ENCODE measurements at regions not wholly inside any gene's neighbourhood (a gene's known extent, or its start where the extent isn't known, plus 50 kb on each side); places are given as distances from the start of the nearest gene placed in this dataset.
A peak's percentile ranks its signal among the peaks of the same experiment; 100 is the strongest.
"Not testable (repeated sequence)": the region's sequence is repeated elsewhere in the genome, so short reads cannot be mapped to it uniquely, and the experiment has no call there.

GRCh38 chr4:13816472-13816871 lies 188.9 kb upstream of the BOD1L1 start:
- no peak for DNase-seq (ENCODE audit: low read depth)
- peaks cover under 1% of the 10 kb centered on the region for H3K9me3 ChIP-seq (ENCODE audit: control insufficient read depth, low read length)
- H3K4me3 ChIP-seq (ENCODE audit: low read length), result no peak overlapping the region
- no peaks in the 10 kb centered on the region for H3K4me1 ChIP-seq (ENCODE audit: control insufficient read depth, insufficient read depth, low read length)
- no peaks in the 10 kb centered on the region for H3K36me3 ChIP-seq (ENCODE audit: control insufficient read depth, insufficient read depth, low read length, severe bottlenecking)
- H3K27me3 ChIP-seq (replicated peaks; ENCODE audit: control insufficient read depth, insufficient read depth, low read length), result no peaks in the 10 kb centered on the region
- no peak overlapping the region for H3K9ac ChIP-seq (ENCODE audit: low read length)

DNA sequence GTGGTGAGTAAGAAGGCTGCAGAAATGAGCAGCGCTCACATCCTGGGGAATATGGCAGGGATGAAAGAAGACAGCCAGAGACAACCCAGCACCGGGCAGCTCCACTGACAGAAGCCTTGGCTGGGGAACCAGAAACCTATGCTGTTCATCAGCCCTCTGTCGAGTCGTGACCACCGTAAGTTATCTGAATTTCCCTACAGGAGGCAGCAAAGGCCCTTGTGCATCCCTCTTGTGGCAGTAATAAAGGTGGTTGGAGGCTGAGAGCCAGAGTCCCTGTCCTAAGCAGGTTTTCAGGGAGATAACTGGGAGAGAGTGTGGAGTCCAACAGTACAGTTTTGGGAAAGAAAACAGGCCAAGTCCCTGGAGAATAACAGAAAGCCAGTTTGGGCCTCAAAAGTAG lies 194.0 kb upstream of the BOD1L1 start:
- H3K4me1 ChIP-seq (ENCODE audit: control insufficient read depth, insufficient read depth, low read length), result no peaks in the 10 kb centered on the region
- no peaks in the 10 kb centered on the region for H3K27me3 ChIP-seq (replicated peaks; ENCODE audit: control insufficient read depth, insufficient read depth, low read length)
- no peak for DNase-seq (ENCODE audit: low read depth)
- H3K9ac ChIP-seq (ENCODE audit: low read length), result no peak overlapping the region
- H3K9me3 ChIP-seq (ENCODE audit: control insufficient read depth, low read length), result peaks cover 39% of the 10 kb centered on the region
- H3K4me3 ChIP-seq (ENCODE audit: low read length), result no peak overlapping the region
- no peaks in the 10 kb centered on the region for H3K36me3 ChIP-seq (ENCODE audit: control insufficient read depth, insufficient read depth, low read length, severe bottlenecking)

- not testable (repeated sequence) for H3K36me3 ChIP-seq (ENCODE audit: control insufficient read depth, insufficient read depth, low read length, severe bottlenecking); H3K9ac ChIP-seq (ENCODE audit: low read length); H3K4me1 ChIP-seq (ENCODE audit: control insufficient read depth, insufficient read depth, low read length); H3K27me3 ChIP-seq (replicated peaks; ENCODE audit: control insufficient read depth, insufficient read depth, low read length); DNase-seq (ENCODE audit: low read depth); H3K4me3 ChIP-seq (ENCODE audit: low read length)
- H3K9me3 ChIP-seq (ENCODE audit: control insufficient read depth, low read length), result peaks cover 39% of the 10 kb centered on the region
These were observed 198.3 kb upstream of the BOD1L1 start for GRCh38 chr4:13825822-13826221.

DNA sequence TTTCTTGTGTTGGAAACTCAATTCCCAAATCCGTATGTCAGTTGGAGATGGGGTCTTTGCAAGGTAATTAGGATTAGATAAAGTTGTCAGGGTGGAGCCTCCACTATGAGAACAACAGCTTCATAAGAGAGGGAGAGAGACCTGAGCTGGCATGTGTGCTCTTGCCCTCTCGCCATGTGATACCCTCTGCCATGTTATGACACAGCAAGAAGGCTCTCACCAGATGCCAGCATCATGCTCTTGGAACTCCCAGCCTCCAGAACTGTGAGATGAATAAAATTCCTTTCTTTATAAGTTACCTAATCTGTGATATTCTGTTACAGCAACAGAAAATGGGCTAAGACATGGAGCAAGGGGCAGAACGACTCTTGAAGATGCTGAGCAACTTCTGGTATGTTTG lies 201.9 kb upstream of the BOD1L1 start:
- peaks cover 9% of the 10 kb centered on the region for H3K9me3 ChIP-seq (ENCODE audit: control insufficient read depth, low read length)
- H3K27me3 ChIP-seq (replicated peaks; ENCODE audit: control insufficient read depth, insufficient read depth, low read length), result no peaks in the 10 kb centered on the region
- H3K4me3 ChIP-seq (ENCODE audit: low read length), result no peak overlapping the region
- H3K9ac ChIP-seq (ENCODE audit: low read length), result no peak overlapping the region
- H3K4me1 ChIP-seq (ENCODE audit: control insufficient read depth, insufficient read depth, low read length), result no peaks in the 10 kb centered on the region
- H3K36me3 ChIP-seq (ENCODE audit: control insufficient read depth, insufficient read depth, low read length, severe bottlenecking), result no peaks in the 10 kb centered on the region
- peak; percentile 15 for DNase-seq (ENCODE audit: low read depth)

DNA sequence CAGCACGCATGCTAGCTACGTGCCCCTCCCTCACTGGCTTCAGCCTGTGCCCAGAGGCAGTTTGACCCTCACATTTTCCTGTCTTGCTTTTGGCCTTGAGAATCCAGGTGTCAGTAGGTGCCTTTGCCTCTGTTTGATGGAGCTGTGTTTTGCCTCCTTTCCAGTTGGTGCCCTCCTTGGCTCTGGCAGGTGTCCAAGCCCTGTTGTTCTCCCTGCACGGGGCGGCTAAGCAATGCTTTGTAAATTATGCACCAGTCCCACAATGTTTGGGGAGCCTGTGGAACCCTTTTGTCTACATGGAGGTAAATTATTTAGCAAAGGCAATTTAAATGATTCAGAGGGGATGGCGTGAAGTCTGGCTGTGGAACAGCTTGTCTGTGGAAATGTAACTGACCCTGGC lies 202.9 kb upstream of the BOD1L1 start:
- no peaks in the 10 kb centered on the region for H3K9me3 ChIP-seq (ENCODE audit: control insufficient read depth, low read length)
- no peak for DNase-seq (ENCODE audit: low read depth)
- no peaks in the 10 kb centered on the region for H3K36me3 ChIP-seq (ENCODE audit: control insufficient read depth, insufficient read depth, low read length, severe bottlenecking)
- H3K9ac ChIP-seq (ENCODE audit: low read length), result no peak overlapping the region
- no peaks in the 10 kb centered on the region for H3K27me3 ChIP-seq (replicated peaks; ENCODE audit: control insufficient read depth, insufficient read depth, low read length)
- no peak overlapping the region for H3K4me3 ChIP-seq (ENCODE audit: low read length)
- H3K4me1 ChIP-seq (ENCODE audit: control insufficient read depth, insufficient read depth, low read length), result no peaks in the 10 kb centered on the region

GRCh38 chr4:13833171-13833804 lies 205.8 kb upstream of the BOD1L1 start:
- H3K9ac ChIP-seq (ENCODE audit: low read length), result no peak overlapping the region
- H3K9me3 ChIP-seq (ENCODE audit: control insufficient read depth, low read length), result no peaks in the 10 kb centered on the region
- no peaks in the 10 kb centered on the region for H3K4me1 ChIP-seq (ENCODE audit: control insufficient read depth, insufficient read depth, low read length)
- no peaks in the 10 kb centered on the region for H3K27me3 ChIP-seq (replicated peaks; ENCODE audit: control insufficient read depth, insufficient read depth, low read length)
- no peaks in the 10 kb centered on the region for H3K36me3 ChIP-seq (ENCODE audit: control insufficient read depth, insufficient read depth, low read length, severe bottlenecking)
- no peak overlapping the region for H3K4me3 ChIP-seq (ENCODE audit: low read length)
- DNase-seq (ENCODE audit: low read depth), result no peak

GRCh38 chr4:13836946-13837912 lies 209.7 kb upstream of the BOD1L1 start:
- Histone ChIP-seq H3K4me1 (ENCODE audit: control insufficient read depth, insufficient read depth, low read length) (no peaks in the 10 kb centered on the region), H3K9me3 (ENCODE audit: control insufficient read depth, low read length) (peaks cover 1% of the 10 kb centered on the region), H3K27me3 (replicated peaks; ENCODE audit: control insufficient read depth, insufficient read depth, low read length) (no peaks in the 10 kb centered on the region), H3K9ac (ENCODE audit: low read length) (no peak overlapping the region), H3K36me3 (ENCODE audit: control insufficient read depth, insufficient read depth, low read length, severe bottlenecking) (no peaks in the 10 kb centered on the region), H3K4me3 (ENCODE audit: low read length) (no peak overlapping the region)
- DNase-seq (ENCODE audit: low read depth), result no peak

DNA sequence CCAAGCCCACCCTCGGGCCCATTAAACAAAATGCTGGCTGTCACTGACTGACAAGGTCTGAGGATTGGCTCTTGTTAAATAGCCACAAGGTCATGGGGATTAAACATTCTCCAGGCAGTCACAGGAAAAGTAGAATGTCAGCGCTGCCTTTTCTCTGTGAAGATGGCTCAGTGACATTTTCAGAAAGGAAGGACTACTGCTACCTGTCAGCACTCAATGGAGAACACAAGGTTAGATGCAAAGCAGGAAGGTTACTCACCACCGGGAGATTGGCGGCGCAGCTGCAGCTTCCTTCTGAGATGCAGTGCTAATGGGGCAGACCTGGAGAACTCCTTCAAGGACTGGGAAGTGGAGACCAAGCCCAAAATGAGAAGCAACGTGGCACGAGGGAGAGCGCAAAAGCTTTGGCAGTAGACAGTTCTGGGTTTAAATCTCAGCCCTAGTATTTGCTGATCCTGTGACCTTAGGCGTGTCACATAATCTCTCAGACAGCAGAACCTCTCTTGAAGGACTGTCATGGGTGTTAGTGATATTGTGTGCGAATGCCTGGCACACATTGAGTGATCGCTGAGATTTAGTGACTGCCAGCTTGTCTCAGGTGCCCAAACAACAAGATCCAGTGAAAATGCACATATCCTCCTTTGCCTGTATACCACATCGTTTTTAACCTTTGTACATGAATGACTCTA lies 213.1 kb upstream of the BOD1L1 start:
- Histone ChIP-seq H3K27me3 (replicated peaks; ENCODE audit: control insufficient read depth, insufficient read depth, low read length) (no peaks in the 10 kb centered on the region), H3K4me3 (ENCODE audit: low read length) (no peak overlapping the region), H3K4me1 (ENCODE audit: control insufficient read depth, insufficient read depth, low read length) (no peaks in the 10 kb centered on the region), H3K9ac (ENCODE audit: low read length) (no peak overlapping the region), H3K36me3 (ENCODE audit: control insufficient read depth, insufficient read depth, low read length, severe bottlenecking) (no peaks in the 10 kb centered on the region), H3K9me3 (ENCODE audit: control insufficient read depth, low read length) (peaks cover 10% of the 10 kb centered on the region)
- DNase-seq (ENCODE audit: low read depth), result no peak

- H3K4me3 ChIP-seq (ENCODE audit: low read length), result no peak overlapping the region
- H3K4me1 ChIP-seq (ENCODE audit: control insufficient read depth, insufficient read depth, low read length), result no peaks in the 10 kb centered on the region
- DNase-seq (ENCODE audit: low read depth), result peak; percentile 30
- H3K9me3 ChIP-seq (ENCODE audit: control insufficient read depth, low read length), result peaks cover 10% of the 10 kb centered on the region
- no peaks in the 10 kb centered on the region for H3K36me3 ChIP-seq (ENCODE audit: control insufficient read depth, insufficient read depth, low read length, severe bottlenecking)
- H3K27me3 ChIP-seq (replicated peaks; ENCODE audit: control insufficient read depth, insufficient read depth, low read length), result no peaks in the 10 kb centered on the region
- no peak overlapping the region for H3K9ac ChIP-seq (ENCODE audit: low read length)
These were observed 217.2 kb upstream of the BOD1L1 start for GRCh38 chr4:13844740-13845139.

GRCh38 chr4:13849778-13850177 lies 222.3 kb upstream of the BOD1L1 start:
- Histone ChIP-seq H3K9me3 (ENCODE audit: control insufficient read depth, low read length) (no peaks in the 10 kb centered on the region), H3K4me3 (ENCODE audit: low read length) (no peak overlapping the region), H3K9ac (ENCODE audit: low read length) (no peak overlapping the region), H3K36me3 (ENCODE audit: control insufficient read depth, insufficient read depth, low read length, severe bottlenecking) (no peaks in the 10 kb centered on the region), H3K27me3 (replicated peaks; ENCODE audit: control insufficient read depth, insufficient read depth, low read length) (no peaks in the 10 kb centered on the region), H3K4me1 (ENCODE audit: control insufficient read depth, insufficient read depth, low read length) (no peaks in the 10 kb centered on the region)
- DNase-seq (ENCODE audit: low read depth), result no peak
